Astrocyte (in vitro differentiated cells and primary cell): ENCODE measurements at regions not wholly inside any gene's neighbourhood (a gene's known extent, or its start where the extent isn't known, plus 50 kb on each side); places are given as distances from the start of the nearest gene placed in this dataset.
A peak's percentile ranks its signal among the peaks of the same experiment; 100 is the strongest.

Source experiments
- DNase-seq: peaks from one replicate; pipeline ENCODE4 v3.0.0-alpha.2; 2010; ENCODE audit warnings: low read depth
- FAIRE-seq: peaks from 2 replicates; lab custom pipeline; 2011; peaks lifted over from hg19 to GRCh38; lab: Jason Lieb, UNC
- H2AFZ ChIP-seq: 2 replicates; pipeline ENCODE4 v1.6.0; 2012; ENCODE audit warnings: low read depth, low read length, inconsistent platforms
- H3K27ac ChIP-seq: 2 replicates; pipeline ENCODE4 v1.5.1; 2011; ENCODE audit warnings: low read depth, low read length, inconsistent platforms
- H3K27me3 ChIP-seq: 2 replicates; pipeline ENCODE4 v1.6.0; 2011; ENCODE audit warnings: low read length, inconsistent platforms; ENCODE audit not compliant: insufficient read depth
- H3K36me3 ChIP-seq: 2 replicates; pipeline ENCODE4 v1.5.1; 2011; ENCODE audit warnings: low read length, inconsistent platforms; ENCODE audit not compliant: insufficient read depth
- H3K4me1 ChIP-seq: 2 replicates; pipeline ENCODE4 v1.5.1; 2011; ENCODE audit warnings: low read length, inconsistent platforms; ENCODE audit not compliant: insufficient read depth
- H3K4me2 ChIP-seq: 2 replicates; pipeline ENCODE4 v1.6.0; 2012; ENCODE audit warnings: low read length, inconsistent platforms
- H3K4me3 ChIP-seq: 2 replicates; pipeline ENCODE4 v1.5.1; 2011; ENCODE audit warnings: low read depth, mild to moderate bottlenecking, low read length, inconsistent platforms; ENCODE audit not compliant: insufficient read depth
- H3K79me2 ChIP-seq: 2 replicates; pipeline ENCODE4 v1.6.0; 2012; ENCODE audit warnings: mild to moderate bottlenecking, low read length, inconsistent platforms; ENCODE audit not compliant: insufficient read depth
- H3K9ac ChIP-seq: 2 replicates; pipeline ENCODE4 v1.6.0; 2012; ENCODE audit warnings: mild to moderate bottlenecking, low read length, inconsistent platforms
- H3K9me3 ChIP-seq: 2 replicates; pipeline ENCODE4 v1.5.1; 2012; ENCODE audit warnings: low read depth, mild to moderate bottlenecking, low read length, inconsistent platforms; ENCODE audit not compliant: insufficient read depth
- H4K20me1 ChIP-seq: 2 replicates; pipeline ENCODE4 v1.6.0; 2012; ENCODE audit warnings: low read length, inconsistent platforms; ENCODE audit not compliant: insufficient read depth
- H3K27ac Mint-ChIP-seq: one replicate; pipeline ENCODE4 v1.8.0; 2021; ENCODE audit warnings: mild to moderate bottlenecking, mixed read lengths; ENCODE audit not compliant: unreplicated experiment
- H3K27me3 Mint-ChIP-seq: one replicate; pipeline ENCODE4 v1.8.0; 2021; ENCODE audit warnings: low read depth, mixed read lengths; ENCODE audit not compliant: unreplicated experiment
- H3K36me3 Mint-ChIP-seq: one replicate; pipeline ENCODE4 v1.8.0; 2021; ENCODE audit warnings: low read depth, mixed read lengths; ENCODE audit not compliant: unreplicated experiment
- H3K4me1 Mint-ChIP-seq: one replicate; pipeline ENCODE4 v1.8.0; 2021; ENCODE audit warnings: low read depth, mixed read lengths; ENCODE audit not compliant: unreplicated experiment
- H3K4me3 Mint-ChIP-seq: one replicate; pipeline ENCODE4 v1.8.0; 2021; ENCODE audit warnings: mild to moderate bottlenecking, moderate library complexity, mixed read lengths; ENCODE audit not compliant: unreplicated experiment
- H3K9me3 Mint-ChIP-seq: one replicate; pipeline ENCODE4 v1.8.0; 2021; ENCODE audit warnings: mild to moderate bottlenecking, mixed read lengths; ENCODE audit not compliant: unreplicated experiment
- EZH2 ChIP-seq: IDR thresholded peaks from 2 replicates; pipeline ENCODE4 v1.6.1; 2012; ENCODE audit warnings: mild to moderate bottlenecking, low read length, inconsistent platforms; ENCODE audit not compliant: insufficient read depth
- TF ChIP-seq, protein P1 (sequence below): IDR thresholded peaks from 2 replicates; pipeline ENCODE4 v1.5.1; 2011; ENCODE audit warnings: low read depth, mild to moderate bottlenecking, inconsistent platforms, low read length, moderate library complexity; ENCODE audit not compliant: insufficient read depth

GRCh38 chr1:8214501-8215173 lies 103.3 kb upstream of the SLC45A1 start:
- H3K4me3 Mint-ChIP-seq = no peak overlapping the region
- no peak for FAIRE-seq

GRCh38 chr1:8213676-8214075 lies 104.2 kb upstream of the SLC45A1 start:
- H3K4me3 ChIP-seq = no peak overlapping the region
- Mint-ChIP-seq H3K36me3 (no peaks in the 10 kb centered on the region), H3K4me1 (peaks cover 48% of the 10 kb centered on the region), H3K27me3 (no peaks in the 10 kb centered on the region), H3K9me3 (no peaks in the 10 kb centered on the region), H3K4me3 (no peak overlapping the region), H3K27ac (peak overlapping the region; percentile 34)
- no peaks in the 10 kb centered on the region for H4K20me1 ChIP-seq
- no peaks in the 10 kb centered on the region for H3K9me3 ChIP-seq
- H3K79me2 ChIP-seq = no peaks in the 10 kb centered on the region
- H3K9ac ChIP-seq = no peak overlapping the region
- TF ChIP-seq, protein P1, sequence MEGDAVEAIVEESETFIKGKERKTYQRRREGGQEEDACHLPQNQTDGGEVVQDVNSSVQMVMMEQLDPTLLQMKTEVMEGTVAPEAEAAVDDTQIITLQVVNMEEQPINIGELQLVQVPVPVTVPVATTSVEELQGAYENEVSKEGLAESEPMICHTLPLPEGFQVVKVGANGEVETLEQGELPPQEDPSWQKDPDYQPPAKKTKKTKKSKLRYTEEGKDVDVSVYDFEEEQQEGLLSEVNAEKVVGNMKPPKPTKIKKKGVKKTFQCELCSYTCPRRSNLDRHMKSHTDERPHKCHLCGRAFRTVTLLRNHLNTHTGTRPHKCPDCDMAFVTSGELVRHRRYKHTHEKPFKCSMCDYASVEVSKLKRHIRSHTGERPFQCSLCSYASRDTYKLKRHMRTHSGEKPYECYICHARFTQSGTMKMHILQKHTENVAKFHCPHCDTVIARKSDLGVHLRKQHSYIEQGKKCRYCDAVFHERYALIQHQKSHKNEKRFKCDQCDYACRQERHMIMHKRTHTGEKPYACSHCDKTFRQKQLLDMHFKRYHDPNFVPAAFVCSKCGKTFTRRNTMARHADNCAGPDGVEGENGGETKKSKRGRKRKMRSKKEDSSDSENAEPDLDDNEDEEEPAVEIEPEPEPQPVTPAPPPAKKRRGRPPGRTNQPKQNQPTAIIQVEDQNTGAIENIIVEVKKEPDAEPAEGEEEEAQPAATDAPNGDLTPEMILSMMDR = no peak
- no peak for TF ChIP-seq EZH2
- DNase-seq (no peak), FAIRE-seq (no peak)
- H3K4me1 ChIP-seq = peaks cover 33% of the 10 kb centered on the region
- H3K27me3 ChIP-seq = no peaks in the 10 kb centered on the region
- no peak overlapping the region for H3K4me2 ChIP-seq
- H3K36me3 ChIP-seq = no peaks in the 10 kb centered on the region
- H2AFZ ChIP-seq = no peak overlapping the region
- no peak overlapping the region for H3K27ac ChIP-seq

More at GRCh38 chr1:8214501-8215173, 103.3 kb upstream of the SLC45A1 start:
- TF ChIP-seq EZH2 = no peak
- Mint-ChIP-seq H3K27ac (no peak overlapping the region), H3K4me1 (peaks cover 48% of the 10 kb centered on the region), H3K9me3 (no peaks in the 10 kb centered on the region), H3K27me3 (no peaks in the 10 kb centered on the region), H3K36me3 (no peaks in the 10 kb centered on the region)
- no peak for DNase-seq
- Histone ChIP-seq H3K4me2 (no peak overlapping the region), H3K27ac (no peak overlapping the region), H3K4me3 (no peak overlapping the region), H2AFZ (no peak overlapping the region), H4K20me1 (no peaks in the 10 kb centered on the region), H3K36me3 (no peaks in the 10 kb centered on the region), H3K9me3 (no peaks in the 10 kb centered on the region), H3K9ac (no peak overlapping the region), H3K4me1 (peaks cover 36% of the 10 kb centered on the region), H3K79me2 (no peaks in the 10 kb centered on the region), H3K27me3 (no peaks in the 10 kb centered on the region)

DNA sequence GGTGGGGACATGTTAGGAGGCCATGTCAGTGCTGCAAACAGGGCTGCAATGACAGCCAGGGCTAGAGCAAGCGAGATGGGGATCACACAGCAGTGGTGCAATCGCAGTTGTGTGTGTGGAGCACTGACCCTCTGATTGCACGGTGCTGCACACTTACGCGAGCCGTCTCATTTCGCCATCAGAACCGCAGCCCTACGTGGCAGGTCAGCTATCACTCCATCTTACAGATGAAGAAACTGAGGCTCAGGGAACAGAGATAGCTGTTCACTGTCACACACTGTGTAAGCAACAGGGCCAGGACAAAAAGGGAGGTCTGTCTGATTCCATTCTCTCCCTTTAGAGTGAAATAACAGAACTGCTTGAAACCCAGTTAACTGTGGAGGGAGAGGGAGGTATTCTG lies 104.8 kb upstream of the SLC45A1 start:
- Histone ChIP-seq H2AFZ (peak overlapping the region; percentile 10), H3K9ac (no peak overlapping the region), H3K9me3 (no peaks in the 10 kb centered on the region), H3K27ac (no peak overlapping the region), H4K20me1 (no peaks in the 10 kb centered on the region), H3K79me2 (no peaks in the 10 kb centered on the region), H3K4me1 (peaks cover 33% of the 10 kb centered on the region), H3K4me3 (no peak overlapping the region), H3K27me3 (no peaks in the 10 kb centered on the region), H3K4me2 (peak overlapping the region; percentile 81), H3K36me3 (no peaks in the 10 kb centered on the region)
- no peaks in the 10 kb centered on the region for H3K9me3 Mint-ChIP-seq
- H3K36me3 Mint-ChIP-seq = no peaks in the 10 kb centered on the region
- FAIRE-seq (no peak), DNase-seq (no peak)
- TF ChIP-seq EZH2 = no peak
- TF ChIP-seq, protein P1 = no peak
- H3K27me3 Mint-ChIP-seq = no peaks in the 10 kb centered on the region
- H3K4me1 Mint-ChIP-seq = peaks cover 43% of the 10 kb centered on the region
- H3K4me3 Mint-ChIP-seq = no peak overlapping the region
- H3K27ac Mint-ChIP-seq = peak overlapping the region; percentile 99
